ENCODE measurements at regions not wholly inside any gene's neighbourhood (a gene's known extent, or its start where the extent isn't known, plus 50 kb on each side); places are given as distances from the start of the nearest gene placed in this dataset.

DNA sequence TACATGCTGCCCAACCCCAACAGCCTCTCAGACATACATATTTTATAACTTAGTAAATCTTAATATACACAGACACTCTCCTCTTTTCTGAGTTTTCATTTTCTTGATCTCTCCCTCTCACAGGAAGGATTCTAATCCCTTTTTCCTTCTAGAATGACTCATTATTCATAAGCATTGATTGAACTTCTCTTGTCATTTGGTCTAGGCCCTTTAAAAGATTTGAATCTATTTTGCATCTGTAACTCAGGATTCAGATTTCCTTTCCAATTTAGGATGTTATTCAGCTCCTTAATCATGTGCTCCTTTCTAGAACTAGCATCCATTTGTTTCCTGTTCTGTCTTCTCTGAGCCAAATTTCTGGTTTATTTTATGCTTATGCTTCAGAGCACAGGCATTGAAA lies 624.5 kb upstream of the SGO1 start:
- DNase-seq (ENCODE audit: extremely low spot score, unreplicated experiment), result no peak
- no peak overlapping the region for H3K27ac Mint-ChIP-seq
- TF ChIP-seq, protein P1, sequence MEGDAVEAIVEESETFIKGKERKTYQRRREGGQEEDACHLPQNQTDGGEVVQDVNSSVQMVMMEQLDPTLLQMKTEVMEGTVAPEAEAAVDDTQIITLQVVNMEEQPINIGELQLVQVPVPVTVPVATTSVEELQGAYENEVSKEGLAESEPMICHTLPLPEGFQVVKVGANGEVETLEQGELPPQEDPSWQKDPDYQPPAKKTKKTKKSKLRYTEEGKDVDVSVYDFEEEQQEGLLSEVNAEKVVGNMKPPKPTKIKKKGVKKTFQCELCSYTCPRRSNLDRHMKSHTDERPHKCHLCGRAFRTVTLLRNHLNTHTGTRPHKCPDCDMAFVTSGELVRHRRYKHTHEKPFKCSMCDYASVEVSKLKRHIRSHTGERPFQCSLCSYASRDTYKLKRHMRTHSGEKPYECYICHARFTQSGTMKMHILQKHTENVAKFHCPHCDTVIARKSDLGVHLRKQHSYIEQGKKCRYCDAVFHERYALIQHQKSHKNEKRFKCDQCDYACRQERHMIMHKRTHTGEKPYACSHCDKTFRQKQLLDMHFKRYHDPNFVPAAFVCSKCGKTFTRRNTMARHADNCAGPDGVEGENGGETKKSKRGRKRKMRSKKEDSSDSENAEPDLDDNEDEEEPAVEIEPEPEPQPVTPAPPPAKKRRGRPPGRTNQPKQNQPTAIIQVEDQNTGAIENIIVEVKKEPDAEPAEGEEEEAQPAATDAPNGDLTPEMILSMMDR (conservative IDR thresholded peaks at IDR 0.05), result no peak
- no peaks in the 10 kb centered on the region for H3K36me3 Mint-ChIP-seq
- H3K9me3 Mint-ChIP-seq, result no peaks in the 10 kb centered on the region
- H3K4me3 Mint-ChIP-seq, result no peak overlapping the region
- H3K27me3 Mint-ChIP-seq, result no peaks in the 10 kb centered on the region
- H3K4me1 Mint-ChIP-seq (ENCODE audit: unreplicated experiment), result no peaks in the 10 kb centered on the region

DNA sequence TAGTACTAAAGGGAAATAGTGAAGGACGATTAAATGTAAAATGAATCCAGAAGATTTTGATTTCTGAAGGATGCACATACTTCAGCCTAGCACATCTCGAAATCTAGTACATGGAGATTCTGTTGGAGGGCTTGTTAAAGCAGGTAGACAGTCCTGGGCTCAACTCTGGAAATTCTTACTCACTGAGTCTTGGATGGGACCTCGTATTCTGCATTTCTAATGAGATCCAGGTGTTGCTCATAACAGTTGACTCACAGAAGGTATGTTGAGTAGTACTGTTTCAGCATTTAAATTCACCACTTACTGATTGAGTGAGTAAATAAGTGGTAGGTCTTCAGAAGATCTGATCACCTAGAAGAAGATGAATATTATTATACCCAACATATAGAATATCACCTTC lies 623.4 kb upstream of the SGO1 start:
- Mint-ChIP-seq H3K27me3 (no peaks in the 10 kb centered on the region), H3K9me3 (no peaks in the 10 kb centered on the region), H3K4me1 (ENCODE audit: unreplicated experiment) (no peaks in the 10 kb centered on the region), H3K36me3 (no peaks in the 10 kb centered on the region), H3K27ac (no peak overlapping the region), H3K4me3 (no peak overlapping the region)
- TF ChIP-seq, protein P1 (conservative IDR thresholded peaks at IDR 0.05), result no peak
- no peak for DNase-seq (ENCODE audit: extremely low spot score, unreplicated experiment)

DNA sequence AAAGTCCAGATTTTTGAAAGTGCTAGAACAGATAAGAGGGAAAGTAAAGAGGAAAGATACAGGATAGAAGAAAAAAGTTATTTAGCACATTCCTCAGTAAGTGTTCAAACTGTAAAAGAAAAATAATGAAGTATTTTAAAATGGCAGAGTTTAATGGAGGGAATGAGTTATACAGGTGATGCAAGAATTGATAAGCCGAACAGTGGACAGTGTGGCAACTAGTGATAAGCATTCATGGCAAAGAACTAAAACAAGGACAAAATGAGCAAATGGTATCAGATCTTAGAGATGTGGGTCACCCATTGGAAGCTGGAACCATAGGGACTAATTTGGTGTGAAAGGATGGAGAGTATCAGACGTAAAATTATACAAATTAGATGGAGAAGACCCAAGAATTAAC lies 622.9 kb upstream of the SGO1 start:
- TF ChIP-seq, protein P1 (conservative IDR thresholded peaks at IDR 0.05), result no peak
- Mint-ChIP-seq H3K9me3 (no peaks in the 10 kb centered on the region), H3K4me1 (ENCODE audit: unreplicated experiment) (no peaks in the 10 kb centered on the region), H3K27me3 (no peaks in the 10 kb centered on the region), H3K36me3 (no peaks in the 10 kb centered on the region), H3K27ac (no peak overlapping the region), H3K4me3 (no peak overlapping the region)
- DNase-seq (ENCODE audit: extremely low spot score, unreplicated experiment), result no peak

DNA sequence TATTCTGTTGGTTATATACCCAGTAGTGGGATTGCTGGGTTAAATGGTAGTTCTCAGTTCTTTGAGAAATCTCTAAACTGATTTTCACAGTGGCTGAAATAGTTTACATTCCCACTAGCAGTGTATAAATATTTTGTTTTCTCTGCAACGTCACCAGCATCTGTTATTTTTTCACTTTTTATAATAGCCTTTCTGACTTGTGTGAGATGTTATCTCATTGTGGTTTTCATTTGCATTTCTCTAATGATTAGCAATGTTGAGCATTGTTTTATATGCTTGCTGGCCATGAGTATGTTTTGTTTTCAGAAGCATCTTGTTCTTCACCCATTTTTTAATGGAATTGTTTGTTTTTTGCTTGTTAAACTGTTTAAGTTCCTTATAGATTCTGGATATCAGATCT lies 612.7 kb upstream of the SGO1 start:
- no peak for DNase-seq (ENCODE audit: extremely low spot score, unreplicated experiment)
- Mint-ChIP-seq H3K27me3 (no peaks in the 10 kb centered on the region), H3K36me3 (no peaks in the 10 kb centered on the region), H3K9me3 (no peaks in the 10 kb centered on the region), H3K4me1 (ENCODE audit: unreplicated experiment) (no peaks in the 10 kb centered on the region), H3K4me3 (no peak overlapping the region), H3K27ac (no peak overlapping the region)
- TF ChIP-seq, protein P1 (conservative IDR thresholded peaks at IDR 0.05), result no peak

DNA sequence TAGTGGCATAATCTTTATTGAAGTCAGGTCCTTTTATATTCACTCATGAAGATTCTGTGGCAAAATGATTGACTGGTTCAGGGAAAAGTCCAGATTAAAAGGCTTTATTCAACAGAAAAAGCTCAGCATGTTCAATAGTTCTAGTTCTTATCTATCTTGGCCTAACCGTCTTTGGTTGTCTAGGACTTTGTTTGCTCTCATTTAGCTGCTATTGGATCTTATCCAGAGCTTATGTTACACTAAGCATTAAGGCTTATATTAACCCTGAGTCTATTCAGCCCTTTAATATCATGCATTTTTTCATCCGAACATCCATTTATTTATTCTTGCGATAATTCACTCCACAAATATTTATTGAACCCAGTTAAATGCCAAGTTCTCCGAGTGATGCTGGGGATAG lies 601.0 kb upstream of the SGO1 start:
- H3K27ac Mint-ChIP-seq, result no peak overlapping the region
- H3K4me3 Mint-ChIP-seq, result no peak overlapping the region
- no peaks in the 10 kb centered on the region for H3K4me1 Mint-ChIP-seq (ENCODE audit: unreplicated experiment)
- TF ChIP-seq, protein P1 (conservative IDR thresholded peaks at IDR 0.05), result no peak
- peaks cover 5% of the 10 kb centered on the region for H3K9me3 Mint-ChIP-seq
- no peaks in the 10 kb centered on the region for H3K36me3 Mint-ChIP-seq
- DNase-seq (ENCODE audit: extremely low spot score, unreplicated experiment), result no peak
- H3K27me3 Mint-ChIP-seq, result no peaks in the 10 kb centered on the region

DNA sequence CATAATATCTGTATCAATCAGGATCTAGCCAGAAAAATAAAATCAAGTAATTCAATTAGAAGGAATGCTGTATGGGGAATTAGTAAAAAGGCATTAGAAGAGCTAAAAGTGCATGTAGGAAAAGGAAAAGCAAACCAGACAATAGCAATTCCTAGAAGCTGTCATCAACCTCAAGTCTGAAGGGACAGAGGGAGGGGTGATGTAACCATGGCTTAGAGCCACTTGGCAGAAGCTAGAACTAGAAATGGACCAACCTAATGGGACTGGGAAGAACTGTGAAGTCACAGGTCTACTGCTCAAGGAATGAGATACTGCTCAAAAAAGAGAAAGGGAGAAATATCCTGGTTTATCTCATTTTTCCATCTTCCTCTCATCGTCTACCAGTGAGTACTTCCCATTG lies 590.7 kb upstream of the SGO1 start:
- Mint-ChIP-seq H3K36me3 (no peaks in the 10 kb centered on the region), H3K27me3 (no peaks in the 10 kb centered on the region), H3K4me1 (ENCODE audit: unreplicated experiment) (no peaks in the 10 kb centered on the region), H3K9me3 (peaks cover 6% of the 10 kb centered on the region), H3K27ac (no peak overlapping the region), H3K4me3 (no peak overlapping the region)
- DNase-seq (ENCODE audit: extremely low spot score, unreplicated experiment), result no peak
- TF ChIP-seq, protein P1 (conservative IDR thresholded peaks at IDR 0.05), result no peak
